ENCODE measurements at regions not wholly inside any gene's neighbourhood (a gene's known extent, or its start where the extent isn't known, plus 50 kb on each side); places are given as distances from the start of the nearest gene placed in this dataset.

- TF ChIP-seq CTCF (IDR thresholded peaks at IDR 0.05) (no peak), POLR2A (IDR thresholded peaks at IDR 0.05) (no peak), EP300 (IDR thresholded peaks at IDR 0.05) (no peak)
These were observed 226.7 kb upstream of the ZNF804A start for GRCh38 chr2:184371641-184372040.
